HL-60 (cell line): ENCODE measurements at regions not wholly inside any gene's neighbourhood (a gene's known extent, or its start where the extent isn't known, plus 50 kb on each side); places are given as distances from the start of the nearest gene placed in this dataset.

Experiments
- GABPA ChIP-seq: IDR thresholded peaks from 2 replicates; pipeline ENCODE4 v1.6.1; 2012; ENCODE audit warnings: low read depth
- POLR2AphosphoS5 ChIP-seq: IDR thresholded peaks from 2 replicates; pipeline ENCODE4 v1.6.1; 2012; ENCODE audit warnings: low read depth
- REST ChIP-seq: IDR thresholded peaks from 2 replicates; pipeline ENCODE4 v1.6.1; 2012; ENCODE audit warnings: low read depth; ENCODE audit not compliant: insufficient replicate concordance
- SPI1 ChIP-seq: IDR thresholded peaks from 2 replicates; pipeline ENCODE4 v1.6.1; 2012; ENCODE audit warnings: low read depth, mild to moderate bottlenecking, borderline replicate concordance
- TF ChIP-seq, protein P1 (sequence below): IDR thresholded peaks from one replicate; pipeline ENCODE4 v1.5.1; 2011; ENCODE audit warnings: low read length, control low read depth, inconsistent platforms; ENCODE audit not compliant: insufficient read depth

DNA sequence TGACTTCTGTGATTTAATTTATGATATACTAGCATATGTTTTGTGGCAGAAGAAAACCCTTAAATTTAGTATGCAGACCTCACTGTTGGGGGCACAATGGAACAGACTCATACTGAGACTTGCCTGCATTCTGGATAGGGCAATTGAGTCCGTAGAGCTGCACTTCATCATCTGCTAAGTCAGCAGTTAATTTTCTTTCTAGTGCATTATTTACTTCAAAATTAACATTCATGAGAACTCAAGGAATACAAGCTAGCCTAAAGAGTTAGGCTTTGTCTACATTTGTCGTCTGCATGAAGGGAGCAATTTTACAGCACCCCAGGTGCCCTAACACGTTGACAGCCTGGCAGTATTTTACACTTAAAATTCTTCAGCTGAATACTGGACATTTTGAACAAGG, 345.5 kb downstream of the CHL1 start:
- TF ChIP-seq, protein P1, sequence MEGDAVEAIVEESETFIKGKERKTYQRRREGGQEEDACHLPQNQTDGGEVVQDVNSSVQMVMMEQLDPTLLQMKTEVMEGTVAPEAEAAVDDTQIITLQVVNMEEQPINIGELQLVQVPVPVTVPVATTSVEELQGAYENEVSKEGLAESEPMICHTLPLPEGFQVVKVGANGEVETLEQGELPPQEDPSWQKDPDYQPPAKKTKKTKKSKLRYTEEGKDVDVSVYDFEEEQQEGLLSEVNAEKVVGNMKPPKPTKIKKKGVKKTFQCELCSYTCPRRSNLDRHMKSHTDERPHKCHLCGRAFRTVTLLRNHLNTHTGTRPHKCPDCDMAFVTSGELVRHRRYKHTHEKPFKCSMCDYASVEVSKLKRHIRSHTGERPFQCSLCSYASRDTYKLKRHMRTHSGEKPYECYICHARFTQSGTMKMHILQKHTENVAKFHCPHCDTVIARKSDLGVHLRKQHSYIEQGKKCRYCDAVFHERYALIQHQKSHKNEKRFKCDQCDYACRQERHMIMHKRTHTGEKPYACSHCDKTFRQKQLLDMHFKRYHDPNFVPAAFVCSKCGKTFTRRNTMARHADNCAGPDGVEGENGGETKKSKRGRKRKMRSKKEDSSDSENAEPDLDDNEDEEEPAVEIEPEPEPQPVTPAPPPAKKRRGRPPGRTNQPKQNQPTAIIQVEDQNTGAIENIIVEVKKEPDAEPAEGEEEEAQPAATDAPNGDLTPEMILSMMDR: no peak
- no peak for TF ChIP-seq POLR2AphosphoS5
- no peak for TF ChIP-seq REST
- no peak for TF ChIP-seq GABPA
- no peak for TF ChIP-seq SPI1
